A549 (cell line): ENCODE measurements at regions not wholly inside any gene's neighbourhood (a gene's known extent, or its start where the extent isn't known, plus 50 kb on each side); places are given as distances from the start of the nearest gene placed in this dataset.

ENCODE experiments used
- CBX2 ChIP-seq: fragments of 200-600 bp; sonication (generic); IDR thresholded peaks from 2 replicates; pipeline ENCODE4 v1.6.1; 2016; ENCODE audit warnings: low read depth, mild to moderate bottlenecking, borderline replicate concordance
- CEBPB ChIP-seq, 2 experiments: fragments of >200 bp in 1 of 2; sonication (Bioruptor Twin) in 1 of 2; formaldehyde crosslinking in 1 of 2; IDR thresholded peaks; 2 replicates each; pipeline ENCODE4 v1.6.1; 2012 to 2016
- CHD2 ChIP-seq: fragments of 150-350 bp; IDR thresholded peaks from 2 replicates; pipeline ENCODE4 v1.6.1; 2014; ENCODE audit warnings: low read length; ENCODE audit not compliant: partially characterized antibody
- E2F6 ChIP-seq: IDR thresholded peaks from 2 replicates; pipeline ENCODE4 v1.6.1; 2012; ENCODE audit warnings: low read depth, borderline replicate concordance
- EP300 ChIP-seq, 2 experiments: fragments of >200 bp; sonication (Bioruptor Twin); formaldehyde crosslinking; IDR thresholded peaks; 2 replicates in 1 of 2; 3 replicates in 1 of 2; pipeline ENCODE4 v1.6.1; 2016 to 2017
- KDM1A ChIP-seq: fragments of 200-600 bp; sonication (generic); IDR thresholded peaks from 2 replicates; pipeline ENCODE4 v1.6.1; 2016; ENCODE audit warnings: low read depth, mild to moderate bottlenecking
- KDM5A ChIP-seq: fragments of 200-600 bp; sonication (generic); IDR thresholded peaks from 2 replicates; pipeline ENCODE4 v1.6.1; 2016; ENCODE audit warnings: antibody characterized with exemption, mild to moderate bottlenecking
- PHF8 ChIP-seq: fragments of 200-600 bp; sonication (generic); IDR thresholded peaks from 2 replicates; pipeline ENCODE4 v1.6.1; 2016; ENCODE audit warnings: low read depth, mild to moderate bottlenecking, antibody characterized with exemption, moderate library complexity, borderline replicate concordance
- POLR2A ChIP-seq: IDR thresholded peaks from 2 replicates; pipeline ENCODE4 v1.6.1; 2012; ENCODE audit warnings: mild to moderate bottlenecking, low read length
- RAD21 ChIP-seq, 2 experiments: fragments of >200 bp in 1 of 2; sonication (Bioruptor Twin) in 1 of 2; formaldehyde crosslinking in 1 of 2; IDR thresholded peaks in 1 of 2; conservative IDR thresholded peaks in 1 of 2; 2 replicates in 1 of 2; 3 replicates in 1 of 2; pipeline ENCODE4 v1.6.1; 2012 to 2018; ENCODE audit warnings: inconsistent platforms in 1 of 2
- TF ChIP-seq, protein P1 (sequence below): fragments of >200 bp; sonication (Bioruptor Twin); formaldehyde crosslinking; IDR thresholded peaks from 3 replicates; pipeline ENCODE4 v1.5.1; 2016
- TF ChIP-seq, protein P2 (sequence below): fragments of 200-600 bp; sonication (generic); IDR thresholded peaks from 2 replicates; pipeline ENCODE4 v1.6.1; 2016; ENCODE audit warnings: antibody characterized with exemption, mild to moderate bottlenecking, moderate library complexity
- TF ChIP-seq, protein P3 (sequence below): fragments of 250-450 bp; sonication (Bioruptor Pico); IDR thresholded peaks from 2 replicates; pipeline ENCODE4 v1.5.0; 2021; ENCODE audit warnings: mild to moderate bottlenecking, moderate library complexity, borderline replicate concordance

- no peak for TF ChIP-seq CEBPB (IDR thresholded peaks at IDR 0.05)
- no peak for TF ChIP-seq POLR2A
- TF ChIP-seq, protein P1, sequence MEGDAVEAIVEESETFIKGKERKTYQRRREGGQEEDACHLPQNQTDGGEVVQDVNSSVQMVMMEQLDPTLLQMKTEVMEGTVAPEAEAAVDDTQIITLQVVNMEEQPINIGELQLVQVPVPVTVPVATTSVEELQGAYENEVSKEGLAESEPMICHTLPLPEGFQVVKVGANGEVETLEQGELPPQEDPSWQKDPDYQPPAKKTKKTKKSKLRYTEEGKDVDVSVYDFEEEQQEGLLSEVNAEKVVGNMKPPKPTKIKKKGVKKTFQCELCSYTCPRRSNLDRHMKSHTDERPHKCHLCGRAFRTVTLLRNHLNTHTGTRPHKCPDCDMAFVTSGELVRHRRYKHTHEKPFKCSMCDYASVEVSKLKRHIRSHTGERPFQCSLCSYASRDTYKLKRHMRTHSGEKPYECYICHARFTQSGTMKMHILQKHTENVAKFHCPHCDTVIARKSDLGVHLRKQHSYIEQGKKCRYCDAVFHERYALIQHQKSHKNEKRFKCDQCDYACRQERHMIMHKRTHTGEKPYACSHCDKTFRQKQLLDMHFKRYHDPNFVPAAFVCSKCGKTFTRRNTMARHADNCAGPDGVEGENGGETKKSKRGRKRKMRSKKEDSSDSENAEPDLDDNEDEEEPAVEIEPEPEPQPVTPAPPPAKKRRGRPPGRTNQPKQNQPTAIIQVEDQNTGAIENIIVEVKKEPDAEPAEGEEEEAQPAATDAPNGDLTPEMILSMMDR = no peak
- TF ChIP-seq PHF8 = no peak
- TF ChIP-seq, protein P2, sequence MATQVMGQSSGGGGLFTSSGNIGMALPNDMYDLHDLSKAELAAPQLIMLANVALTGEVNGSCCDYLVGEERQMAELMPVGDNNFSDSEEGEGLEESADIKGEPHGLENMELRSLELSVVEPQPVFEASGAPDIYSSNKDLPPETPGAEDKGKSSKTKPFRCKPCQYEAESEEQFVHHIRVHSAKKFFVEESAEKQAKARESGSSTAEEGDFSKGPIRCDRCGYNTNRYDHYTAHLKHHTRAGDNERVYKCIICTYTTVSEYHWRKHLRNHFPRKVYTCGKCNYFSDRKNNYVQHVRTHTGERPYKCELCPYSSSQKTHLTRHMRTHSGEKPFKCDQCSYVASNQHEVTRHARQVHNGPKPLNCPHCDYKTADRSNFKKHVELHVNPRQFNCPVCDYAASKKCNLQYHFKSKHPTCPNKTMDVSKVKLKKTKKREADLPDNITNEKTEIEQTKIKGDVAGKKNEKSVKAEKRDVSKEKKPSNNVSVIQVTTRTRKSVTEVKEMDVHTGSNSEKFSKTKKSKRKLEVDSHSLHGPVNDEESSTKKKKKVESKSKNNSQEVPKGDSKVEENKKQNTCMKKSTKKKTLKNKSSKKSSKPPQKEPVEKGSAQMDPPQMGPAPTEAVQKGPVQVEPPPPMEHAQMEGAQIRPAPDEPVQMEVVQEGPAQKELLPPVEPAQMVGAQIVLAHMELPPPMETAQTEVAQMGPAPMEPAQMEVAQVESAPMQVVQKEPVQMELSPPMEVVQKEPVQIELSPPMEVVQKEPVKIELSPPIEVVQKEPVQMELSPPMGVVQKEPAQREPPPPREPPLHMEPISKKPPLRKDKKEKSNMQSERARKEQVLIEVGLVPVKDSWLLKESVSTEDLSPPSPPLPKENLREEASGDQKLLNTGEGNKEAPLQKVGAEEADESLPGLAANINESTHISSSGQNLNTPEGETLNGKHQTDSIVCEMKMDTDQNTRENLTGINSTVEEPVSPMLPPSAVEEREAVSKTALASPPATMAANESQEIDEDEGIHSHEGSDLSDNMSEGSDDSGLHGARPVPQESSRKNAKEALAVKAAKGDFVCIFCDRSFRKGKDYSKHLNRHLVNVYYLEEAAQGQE = no peak
- TF ChIP-seq EP300 (IDR thresholded peaks at IDR 0.05) = no peak
- no peak for TF ChIP-seq KDM5A
- TF ChIP-seq CBX2 = no peak
- TF ChIP-seq KDM1A = no peak
- no peak for TF ChIP-seq E2F6
- TF ChIP-seq CHD2 = no peak
- TF ChIP-seq, protein P3, sequence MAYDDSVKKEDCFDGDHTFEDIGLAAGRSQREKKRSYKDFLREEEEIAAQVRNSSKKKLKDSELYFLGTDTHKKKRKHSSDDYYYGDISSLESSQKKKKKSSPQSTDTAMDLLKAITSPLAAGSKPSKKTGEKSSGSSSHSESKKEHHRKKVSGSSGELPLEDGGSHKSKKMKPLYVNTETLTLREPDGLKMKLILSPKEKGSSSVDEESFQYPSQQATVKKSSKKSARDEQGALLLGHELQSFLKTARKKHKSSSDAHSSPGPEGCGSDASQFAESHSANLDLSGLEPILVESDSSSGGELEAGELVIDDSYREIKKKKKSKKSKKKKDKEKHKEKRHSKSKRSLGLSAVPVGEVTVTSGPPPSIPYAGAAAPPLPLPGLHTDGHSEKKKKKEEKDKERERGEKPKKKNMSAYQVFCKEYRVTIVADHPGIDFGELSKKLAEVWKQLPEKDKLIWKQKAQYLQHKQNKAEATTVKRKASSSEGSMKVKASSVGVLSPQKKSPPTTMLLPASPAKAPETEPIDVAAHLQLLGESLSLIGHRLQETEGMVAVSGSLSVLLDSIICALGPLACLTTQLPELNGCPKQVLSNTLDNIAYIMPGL = no peak
- no peak for TF ChIP-seq RAD21 (conservative IDR thresholded peaks at IDR 0.05 in 1 of 2, IDR thresholded peaks at IDR 0.05 in 1 of 2)
Observed at GRCh38 chr2:129929321-129930290, 49.9 kb upstream of the RAB6C start.
